ENCODE measurements at regions not wholly inside any gene's neighbourhood (a gene's known extent, or its start where the extent isn't known, plus 50 kb on each side); places are given as distances from the start of the nearest gene placed in this dataset.
"Not testable (repeated sequence)": the region's sequence is repeated elsewhere in the genome, so short reads cannot be mapped to it uniquely, and the experiment has no call there.

- not testable (repeated sequence) for TF ChIP-seq CTCF (IDR thresholded peaks at IDR 0.05; ENCODE audit: insufficient read depth, low read depth, low read length); EZH2 (IDR thresholded peaks at IDR 0.05; ENCODE audit: insufficient read depth, low read length)
Measured at GRCh38 chr13:54267253-54267668, 1238.6 kb downstream of the OLFM4 start.

Measured in astrocyte (in vitro differentiated cells and primary cell).